IMR-90 (cell line): ENCODE measurements at regions not wholly inside any gene's neighbourhood (a gene's known extent, or its start where the extent isn't known, plus 50 kb on each side); places are given as distances from the start of the nearest gene placed in this dataset.
"Not testable (repeated sequence)": the region's sequence is repeated elsewhere in the genome, so short reads cannot be mapped to it uniquely, and the experiment has no call there.

Experiments
- ATAC-seq: fragments of 200-7000 bp; cut with Tn5 transposase; 2 replicates; pipeline ENCODE4 v1.9.1; 2020; ENCODE audit warnings: low read depth, mild to moderate bottlenecking, moderate library complexity
- BruUV-seq: library from RNA; stranded (reverse); fragments of 400-500 nt; replicated peaks from 2 replicates; lab custom pipeline; 2021; lab: Mats Ljungman, UMichigan
- CTCF ChIA-PET: fragments of 300-600 bp; formaldehyde crosslinking; extraction: SDS; loops from one replicate; lab custom pipeline; 2021; ENCODE audit warnings: antibody characterized with exemption; lab: Yijun Ruan, JAX
- POLR2A ChIA-PET: fragments of 300-600 bp; sonication (Branson Sonifier 250); formaldehyde crosslinking; loops from one replicate; lab custom pipeline; 2022; ENCODE audit warnings: antibody characterized with exemption; ENCODE audit not compliant: unreplicated experiment; lab: Charles Lee
- DNase-seq: peaks from one replicate; pipeline ENCODE4 v3.0.0; 2013
- H2AFZ ChIP-seq: replicated peaks from 2 replicates; pipeline ENCODE3; 2013; ENCODE audit warnings: low read length, mild to moderate bottlenecking; ENCODE audit not compliant: poor library complexity
- H2AK5ac ChIP-seq: 2 replicates; pipeline ENCODE4 v1.6.1; 2013; ENCODE audit warnings: low read depth, low read length, inconsistent platforms
- H2AK9ac ChIP-seq: replicated peaks from 2 replicates; pipeline ENCODE3; 2013; ENCODE audit warnings: mild to moderate bottlenecking, low read depth, low read length, moderate library complexity; ENCODE audit not compliant: poor library complexity
- H2BK120ac ChIP-seq: 2 replicates; pipeline ENCODE4 v1.6.1; 2013; ENCODE audit warnings: low read depth, low read length, inconsistent platforms
- H2BK15ac ChIP-seq: 3 replicates; pipeline ENCODE4 v1.6.1; 2013; ENCODE audit warnings: low read depth, low read length, inconsistent platforms
- H2BK20ac ChIP-seq: 2 replicates; pipeline ENCODE4 v1.6.1; 2013; ENCODE audit warnings: low read depth, mild to moderate bottlenecking, inconsistent platforms, low read length, moderate library complexity
- H2BK5ac ChIP-seq: 2 replicates; pipeline ENCODE4 v1.6.1; 2013; ENCODE audit warnings: mild to moderate bottlenecking, low read depth, low read length, inconsistent platforms; ENCODE audit not compliant: poor library complexity, severe bottlenecking
- H3K14ac ChIP-seq: replicated peaks from 2 replicates; pipeline ENCODE4 v1.6.1; 2013; ENCODE audit warnings: low read depth, low read length, inconsistent platforms
- H3K18ac ChIP-seq: 2 replicates; pipeline ENCODE4 v1.6.1; 2013; ENCODE audit warnings: low read depth, low read length, control low read depth
- H3K23ac ChIP-seq: 2 replicates; pipeline ENCODE4 v1.6.1; 2013; ENCODE audit warnings: low read depth, low read length, inconsistent platforms
- H3K27ac ChIP-seq: 2 replicates; pipeline ENCODE4 v1.5.1; 2013; ENCODE audit warnings: mild to moderate bottlenecking, control low read depth, low read length; ENCODE audit not compliant: insufficient read depth
- H3K27me3 ChIP-seq: 2 replicates; pipeline ENCODE4 v1.6.1; 2013; ENCODE audit warnings: low read length; ENCODE audit not compliant: control insufficient read depth, insufficient read depth
- H3K36me3 ChIP-seq: 2 replicates; pipeline ENCODE4 v1.6.1; 2013; ENCODE audit warnings: low read length, mixed read lengths; ENCODE audit not compliant: control insufficient read depth, insufficient read depth
- H3K4ac ChIP-seq: 2 replicates; pipeline ENCODE4 v1.6.1; 2013; ENCODE audit warnings: low read depth, low read length, inconsistent platforms
- H3K4me1 ChIP-seq: 2 replicates; pipeline ENCODE4 v1.6.1; 2013; ENCODE audit warnings: low read length, mixed read lengths; ENCODE audit not compliant: control insufficient read depth, insufficient read depth
- H3K4me2 ChIP-seq: 2 replicates; pipeline ENCODE4 v1.6.1; 2013; ENCODE audit warnings: low read depth, mild to moderate bottlenecking, control low read depth, low read length, moderate library complexity
- H3K4me3 ChIP-seq: 2 replicates; pipeline ENCODE4 v1.5.1; 2013; ENCODE audit warnings: low read depth, mild to moderate bottlenecking, control low read depth, low read length, moderate library complexity; ENCODE audit not compliant: insufficient read depth
- H3K56ac ChIP-seq: 2 replicates; pipeline ENCODE4 v1.6.1; 2013; ENCODE audit warnings: low read length, inconsistent platforms; ENCODE audit not compliant: insufficient read depth; ENCODE audit errors: extremely low read depth
- H3K79me1 ChIP-seq, 2 experiments: 2 replicates each; pipeline ENCODE4 v1.6.1; 2013; ENCODE audit warnings: low read length in 2 of 2, inconsistent platforms in 1 of 2, low read depth in 1 of 2
- H3K9ac ChIP-seq: 2 replicates; pipeline ENCODE4 v1.6.1; 2013; ENCODE audit warnings: low read depth, low read length, control low read depth
- H3K9me1 ChIP-seq: 2 replicates; pipeline ENCODE4 v1.6.1; 2013; ENCODE audit warnings: low read length, inconsistent platforms; ENCODE audit not compliant: insufficient read depth
- H3K9me3 ChIP-seq: 2 replicates; pipeline ENCODE4 v1.6.1; 2013; ENCODE audit warnings: low read length; ENCODE audit not compliant: control insufficient read depth, insufficient read depth
- H4K20me1 ChIP-seq: 2 replicates; pipeline ENCODE4 v1.6.1; 2013; ENCODE audit warnings: low read length, inconsistent platforms; ENCODE audit not compliant: insufficient read depth
- H4K5ac ChIP-seq: 2 replicates; pipeline ENCODE4 v1.6.1; 2013; ENCODE audit warnings: mild to moderate bottlenecking, low read depth, low read length, control low read depth
- H4K8ac ChIP-seq, 2 experiments: 2 replicates each; pipeline ENCODE4 v1.6.1; 2013; ENCODE audit warnings: low read depth in 2 of 2, low read length in 2 of 2, control low read depth in 1 of 2, inconsistent platforms in 1 of 2
- H4K91ac ChIP-seq: 2 replicates; pipeline ENCODE4 v1.6.1; 2013; ENCODE audit warnings: low read depth, low read length, inconsistent platforms; ENCODE audit not compliant: insufficient read depth
- FOS ChIP-seq: fragments of 150-350 bp; IDR thresholded peaks from 2 replicates; pipeline ENCODE4 v1.6.1; 2016; ENCODE audit warnings: low read depth, low read length
- WGBS, 2 experiments: methylation state at CpG; one replicate each; pipeline versions ENCODE4 v1.1.5 to v1.1.7; 2013; ENCODE audit warnings: missing lambda C conversion rate in 2 of 2; ENCODE audit not compliant: insufficient read length in 1 of 2; ENCODE audit errors: extremely low coverage in 2 of 2; 5-methylcytosine and 5-hydroxymethylcytosine counted together
- dilution Hi-C: fragments of 300-500 bp; cut with HindIII; formaldehyde crosslinking; loops from one replicate; pipeline ENCODE4 v1.14.3; 2018; ENCODE audit warnings: low sequenced_read_pairs; ENCODE audit not compliant: unreplicated experiment
- in situ Hi-C: fragments of 300-500 bp; cut with MboI; formaldehyde crosslinking; loops from 3 replicates; pipeline ENCODE4 v1.14.3; 2019; ENCODE audit warnings: low sequenced_read_pairs, inconsistent platforms, mixed read lengths
- intact Hi-C: fragments of 100-400 bp; cut with micrococcal nuclease; formaldehyde crosslinking; loops from 2 replicates; pipeline ENCODE4 v1.10.0; 2022

GRCh38 chr1:96525657-96526557, 195.7 kb upstream of the PTBP2 start (continued):
- TF ChIP-seq FOS = no peak

- H2BK15ac ChIP-seq, H3K9ac ChIP-seq, H3K4ac ChIP-seq, H4K20me1 ChIP-seq, H3K4me3 ChIP-seq, CTCF ChIA-PET, H3K23ac ChIP-seq, H3K9me1 ChIP-seq, H3K56ac ChIP-seq, H3K36me3 ChIP-seq, H3K14ac ChIP-seq, ATAC-seq, H3K9me3 ChIP-seq, H2AFZ ChIP-seq, in situ Hi-C loops, H2BK120ac ChIP-seq, H4K8ac ChIP-seq, H3K27me3 ChIP-seq, H2BK5ac ChIP-seq, H2BK20ac ChIP-seq, H2AK9ac ChIP-seq, H2AK5ac ChIP-seq, DNase-seq, H4K91ac ChIP-seq, H3K4me2 ChIP-seq, dilution Hi-C loops, H3K79me1 ChIP-seq, H3K27ac ChIP-seq, POLR2A ChIA-PET, H3K18ac ChIP-seq, H3K4me1 ChIP-seq, intact Hi-C loops, BruUV-seq, H4K5ac ChIP-seq: not testable (repeated sequence)
- WGBS, 2 experiments = 100% methylated on average over 1 of the region's 1 CpG; no CpG with 5 or more reads in 1 of the 2 experiments
Measured at GRCh38 chr1:96528672-96529071, 192.9 kb upstream of the PTBP2 start.
